K562 (cell line): ENCODE measurements at regions not wholly inside any gene's neighbourhood (a gene's known extent, or its start where the extent isn't known, plus 50 kb on each side); places are given as distances from the start of the nearest gene placed in this dataset.
A peak's percentile ranks its signal among the peaks of the same experiment; 100 is the strongest.

Experiments
- CEBPB ChIP-seq: fragments of 450-650 bp; IDR thresholded peaks from 2 replicates; pipeline ENCODE4 v1.6.1; 2016; ENCODE audit warnings: missing genetic modification characterization, missing compliant biosample characterization
- CHD4 ChIP-seq: fragments of 200-600 bp; sonication (generic); IDR thresholded peaks from 3 replicates; pipeline ENCODE4 v1.6.1; 2012; ENCODE audit warnings: low read depth, mild to moderate bottlenecking, mixed read lengths, low read length, inconsistent platforms; ENCODE audit not compliant: insufficient read depth, insufficient replicate concordance, poor library complexity, severe bottlenecking
- DACH1 ChIP-seq: fragments of 450-650 bp; IDR thresholded peaks from 2 replicates; pipeline ENCODE4 v1.6.1; 2018; ENCODE audit not compliant: partially characterized antibody
- EHMT2 ChIP-seq: fragments of 450-650 bp; IDR thresholded peaks from 2 replicates; pipeline ENCODE4 v1.6.1; 2018; ENCODE audit warnings: antibody characterized with exemption
- HDGF ChIP-seq: fragments of 450-650 bp; IDR thresholded peaks from 2 replicates; pipeline ENCODE4 v1.6.1; 2016
- HNRNPUL1 ChIP-seq: fragments of 200-400 bp; formaldehyde crosslinking; IDR thresholded peaks from 2 replicates; pipeline ENCODE4 v1.6.1; 2017; ENCODE audit warnings: low read length
- MBD2 ChIP-seq: sonication (generic); IDR thresholded peaks from 2 replicates; pipeline ENCODE4 v1.6.1; 2016; ENCODE audit warnings: low read depth, borderline replicate concordance
- NRF1 ChIP-seq, 2 experiments: fragments of 450-650 bp; IDR thresholded peaks in 1 of 2; conservative IDR thresholded peaks in 1 of 2; 2 replicates each; pipeline ENCODE4 v1.6.1; 2014; ENCODE audit warnings: mild to moderate bottlenecking in 2 of 2
- POLR2AphosphoS2 ChIP-seq: IDR thresholded peaks from 2 replicates; pipeline ENCODE4 v1.6.1; 2012; ENCODE audit warnings: low read length, improper control_type of control experiment
- POLR2B ChIP-seq: fragments of 450-650 bp; IDR thresholded peaks from 2 replicates; pipeline ENCODE4 v1.6.1; 2018; ENCODE audit warnings: low read depth; ENCODE audit not compliant: partially characterized antibody
- POLR3G ChIP-seq: IDR thresholded peaks from 2 replicates; pipeline ENCODE4 v1.6.1; 2011; ENCODE audit not compliant: insufficient read length, insufficient replicate concordance; ENCODE audit errors: extremely low read depth
- SMARCA4 ChIP-seq: fragments of 450-650 bp; IDR thresholded peaks from 2 replicates; pipeline ENCODE4 v1.6.1; 2016
- SMC3 ChIP-seq: conservative IDR thresholded peaks from 2 replicates; pipeline ENCODE4 v1.6.1; 2011; ENCODE audit warnings: low read depth, low read length, improper control_type of control experiment; ENCODE audit not compliant: insufficient read depth
- SOX6 ChIP-seq: fragments of 450-650 bp; IDR thresholded peaks from 2 replicates; pipeline ENCODE4 v1.6.1; 2014; ENCODE audit warnings: mild to moderate bottlenecking
- SUPT5H ChIP-seq: fragments of 450-650 bp; IDR thresholded peaks from 2 replicates; pipeline ENCODE4 v1.6.1; 2016
- TEAD4 ChIP-seq, 2 experiments: sonication (generic) in 1 of 2; formaldehyde crosslinking in 1 of 2; IDR thresholded peaks; 2 replicates each; pipeline versions ENCODE4 v1.6.1 to v1.8.0; 2012 to 2022; ENCODE audit warnings: borderline replicate concordance in 1 of 2, inconsistent platforms in 1 of 2, low read length in 1 of 2, mild to moderate bottlenecking in 1 of 2, missing genetic modification reagents in 1 of 2
- USF1 ChIP-seq: sonication (generic); formaldehyde crosslinking; IDR thresholded peaks from 2 replicates; pipeline ENCODE4 v1.9.0; 2022; ENCODE audit warnings: mild to moderate bottlenecking, missing genetic modification reagents
- XRCC5 ChIP-seq: fragments of 200-400 bp; formaldehyde crosslinking; IDR thresholded peaks from 2 replicates; pipeline ENCODE4 v1.6.1; 2017; ENCODE audit warnings: low read depth, mild to moderate bottlenecking, low read length
- ZNF274 ChIP-seq: IDR thresholded peaks from 2 replicates; pipeline ENCODE4 v1.6.1; 2011; ENCODE audit warnings: low read depth, mild to moderate bottlenecking, low read length, moderate library complexity, borderline replicate concordance
- ZNF609 ChIP-seq: sonication (generic); formaldehyde crosslinking; IDR thresholded peaks from 2 replicates; pipeline ENCODE4 v1.8.1; 2023; ENCODE audit warnings: missing genetic modification reagents, mild to moderate bottlenecking, borderline replicate concordance
- ZNF75A ChIP-seq: fragments of 450-650 bp; formaldehyde crosslinking; IDR thresholded peaks from 2 replicates; pipeline ENCODE4 v1.4.0; 2020; ENCODE audit warnings: mild to moderate bottlenecking
- TF ChIP-seq, protein P1 (sequence below): fragments of 250-450 bp; sonication (Bioruptor Pico); IDR thresholded peaks from 2 replicates; pipeline ENCODE4 v1.8.0; 2021; ENCODE audit warnings: moderate library complexity, mild to moderate bottlenecking, inconsistent platforms

DNA sequence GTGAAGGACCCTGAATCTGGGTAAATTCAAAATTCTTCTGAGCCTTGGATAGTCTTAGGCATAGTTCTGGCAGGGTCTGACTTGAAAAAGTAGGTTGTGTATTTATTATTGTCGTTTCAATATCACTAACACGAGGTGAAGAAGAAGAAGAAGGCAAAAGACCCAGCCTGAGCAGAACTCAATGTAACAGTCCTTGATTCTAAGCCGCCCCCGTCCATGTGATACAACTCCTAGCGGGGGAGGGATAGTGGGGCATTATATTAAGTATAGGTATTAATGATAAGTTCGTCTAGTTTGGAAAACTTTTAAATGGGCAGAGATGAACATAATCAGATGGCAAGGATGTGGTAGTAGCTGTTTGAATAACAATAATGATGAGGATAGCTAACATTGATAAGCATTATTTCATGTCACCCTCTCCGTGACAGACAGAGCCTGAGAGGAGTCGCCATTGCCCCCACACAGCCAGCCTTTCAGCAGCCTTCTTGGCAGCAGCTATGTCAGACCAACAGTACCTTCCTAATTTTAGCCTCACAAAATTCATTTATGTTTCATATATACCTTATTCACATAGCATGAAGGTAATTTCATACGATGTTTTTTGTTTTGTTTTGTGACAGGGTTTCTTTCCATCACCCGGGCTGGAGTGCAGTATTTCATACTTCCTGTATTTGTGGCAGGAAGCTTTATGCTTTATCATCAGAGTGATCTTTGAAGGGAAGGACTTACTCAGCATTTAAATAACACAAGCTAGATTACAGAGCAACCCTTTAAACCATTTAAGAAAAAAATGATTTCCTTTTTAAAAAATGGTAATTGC, 64.4 kb upstream of the NPAS1 start (continued):
- no peak for TF ChIP-seq ZNF609 (CRISPR knock-in tag)
- 0 out of 2 replicates have a peak, but pooled peaks have one; percentile 32 for TF ChIP-seq MBD2
- peak; percentile 27; the same call in 1 of the 2 replicates for TF ChIP-seq SOX6
- TF ChIP-seq POLR2B = peak; percentile 73
- TF ChIP-seq XRCC5 = no peak
- TF ChIP-seq TEAD4 (IDR thresholded peaks at IDR 0.05; ENCODE audit: low read length) = peak; percentile 41; the same call in 1 of the 2 replicates
- TF ChIP-seq TEAD4 (CRISPR knock-in tag; IDR thresholded peaks at IDR 0.05; ENCODE audit: borderline replicate concordance) = no peak
- no peak for TF ChIP-seq SMC3
- TF ChIP-seq POLR2AphosphoS2 = no peak
- no peak for TF ChIP-seq HDGF
- TF ChIP-seq DACH1 = peak; percentile 81
- no peak for TF ChIP-seq POLR3G
- TF ChIP-seq HNRNPUL1 = no peak
- TF ChIP-seq CEBPB (tag) = no peak
- TF ChIP-seq, protein P1, sequence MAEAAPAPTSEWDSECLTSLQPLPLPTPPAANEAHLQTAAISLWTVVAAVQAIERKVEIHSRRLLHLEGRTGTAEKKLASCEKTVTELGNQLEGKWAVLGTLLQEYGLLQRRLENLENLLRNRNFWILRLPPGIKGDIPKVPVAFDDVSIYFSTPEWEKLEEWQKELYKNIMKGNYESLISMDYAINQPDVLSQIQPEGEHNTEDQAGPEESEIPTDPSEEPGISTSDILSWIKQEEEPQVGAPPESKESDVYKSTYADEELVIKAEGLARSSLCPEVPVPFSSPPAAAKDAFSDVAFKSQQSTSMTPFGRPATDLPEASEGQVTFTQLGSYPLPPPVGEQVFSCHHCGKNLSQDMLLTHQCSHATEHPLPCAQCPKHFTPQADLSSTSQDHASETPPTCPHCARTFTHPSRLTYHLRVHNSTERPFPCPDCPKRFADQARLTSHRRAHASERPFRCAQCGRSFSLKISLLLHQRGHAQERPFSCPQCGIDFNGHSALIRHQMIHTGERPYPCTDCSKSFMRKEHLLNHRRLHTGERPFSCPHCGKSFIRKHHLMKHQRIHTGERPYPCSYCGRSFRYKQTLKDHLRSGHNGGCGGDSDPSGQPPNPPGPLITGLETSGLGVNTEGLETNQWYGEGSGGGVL (CRISPR knock-in tag) = no peak
- TF ChIP-seq ZNF75A (CRISPR knock-in tag) = no peak
- peak; percentile 68 for TF ChIP-seq SUPT5H
- TF ChIP-seq NRF1 (conservative IDR thresholded peaks at IDR 0.05 in 1 of 2, IDR thresholded peaks at IDR 0.05 in 1 of 2) = peak in 1 of 2 experiments; percentile 11; a peak in 1 of 4 replicates
- no peak for TF ChIP-seq EHMT2
- TF ChIP-seq ZNF274 = no peak
- TF ChIP-seq USF1 (CRISPR knock-in tag) = no peak
- no peak for TF ChIP-seq CHD4
- TF ChIP-seq SMARCA4 = peak; percentile 68; the same call in 1 of the 2 replicates
